Left ventricle myocardium inferior (tissue), 1 donor: ENCODE measurements at regions not wholly inside any gene's neighbourhood (a gene's known extent, or its start where the extent isn't known, plus 50 kb on each side); places are given as distances from the start of the nearest gene placed in this dataset.
A peak's percentile ranks its signal among the peaks of the same experiment; 100 is the strongest.

Source experiments
- DNase-seq: peaks from one replicate; pipeline ENCODE4 v3.0.0-alpha.2; 2020
- H3K27ac ChIP-seq: fragments of 200-600 bp; replicated peaks from 2 replicates; pipeline ENCODE4 v1.8.0; 2021
- H3K27me3 ChIP-seq: fragments of 200-600 bp; 2 replicates; pipeline ENCODE4 v1.8.0; 2021; ENCODE audit warnings: low read depth
- H3K36me3 ChIP-seq: fragments of 200-600 bp; 2 replicates; pipeline ENCODE4 v1.8.0; 2021
- H3K4me1 ChIP-seq: fragments of 200-600 bp; 2 replicates; pipeline ENCODE4 v1.8.0; 2021
- H3K4me3 ChIP-seq: fragments of 200-600 bp; 2 replicates; pipeline ENCODE4 v1.8.0; 2021; ENCODE audit warnings: mild to moderate bottlenecking, moderate library complexity
- H3K9me3 ChIP-seq: fragments of 200-600 bp; replicated peaks from 2 replicates; pipeline ENCODE4 v1.8.0; 2021
- CTCF ChIP-seq: fragments of 200-600 bp; IDR thresholded peaks from 2 replicates; pipeline ENCODE4 v1.8.0; 2021; ENCODE audit warnings: antibody characterized with exemption, mild to moderate bottlenecking, borderline replicate concordance
- intact Hi-C: fragments of 100-400 bp; cut with micrococcal nuclease; formaldehyde crosslinking; loops from one replicate; pipeline ENCODE4 v1.11.0; 2022
- donor health status: DM: no; HTN: yes; CAD: no; lungs with severe emphysema.

GRCh38 chr6:54026652-54027400 lies 84.4 kb upstream of the MLIP start:
- H3K27me3 ChIP-seq = no peaks in the 10 kb centered on the region
- no peak for DNase-seq
- H3K9me3 ChIP-seq = no peaks in the 10 kb centered on the region
- peak overlapping the region; percentile 1 for H3K27ac ChIP-seq
- no peak for TF ChIP-seq CTCF
- peak overlapping the region; percentile 64 for H3K4me3 ChIP-seq
- H3K36me3 ChIP-seq = no peaks in the 10 kb centered on the region
- intact Hi-C loops = no loop called here
- peaks cover 62% of the 10 kb centered on the region for H3K4me1 ChIP-seq

- H3K4me3 ChIP-seq = peak overlapping the region; percentile 38
- H3K4me1 ChIP-seq = peaks cover 75% of the 10 kb centered on the region
- no peak for TF ChIP-seq CTCF
- no peaks in the 10 kb centered on the region for H3K27me3 ChIP-seq
- no peaks in the 10 kb centered on the region for H3K9me3 ChIP-seq
- no peak for DNase-seq
- H3K36me3 ChIP-seq = no peaks in the 10 kb centered on the region
- intact Hi-C loops = no loop called here
- H3K27ac ChIP-seq = peak overlapping the region; percentile 83
Measured at GRCh38 chr6:54028170-54028569, 83.1 kb upstream of the MLIP start.

- Histone ChIP-seq H3K27ac (peak overlapping the region; percentile 83), H3K27me3 (no peaks in the 10 kb centered on the region), H3K36me3 (no peaks in the 10 kb centered on the region), H3K9me3 (no peaks in the 10 kb centered on the region), H3K4me1 (peaks cover 81% of the 10 kb centered on the region), H3K4me3 (no peak overlapping the region)
- DNase-seq = no peak
- intact Hi-C loops = no loop called here
- TF ChIP-seq CTCF = no peak
Measured at GRCh38 chr6:54029187-54029586, 82.1 kb upstream of the MLIP start.

GRCh38 chr6:54031169-54031568 lies 80.1 kb upstream of the MLIP start:
- no peak for DNase-seq
- H3K27me3 ChIP-seq = no peaks in the 10 kb centered on the region
- H3K4me1 ChIP-seq = peaks cover 82% of the 10 kb centered on the region
- H3K36me3 ChIP-seq = no peaks in the 10 kb centered on the region
- TF ChIP-seq CTCF = no peak
- H3K4me3 ChIP-seq = no peak overlapping the region
- no peaks in the 10 kb centered on the region for H3K9me3 ChIP-seq
- peak overlapping the region; percentile 83 for H3K27ac ChIP-seq
- intact Hi-C loops = no loop called here

GRCh38 chr6:54037277-54037779 lies 73.9 kb upstream of the MLIP start:
- intact Hi-C loops = no loop called here
- Histone ChIP-seq H3K27ac (peak overlapping the region; percentile 11), H3K36me3 (peaks cover 4% of the 10 kb centered on the region), H3K27me3 (no peaks in the 10 kb centered on the region), H3K9me3 (no peaks in the 10 kb centered on the region), H3K4me1 (peaks cover 89% of the 10 kb centered on the region), H3K4me3 (peak overlapping the region; percentile 20)
- no peak for TF ChIP-seq CTCF
- no peak for DNase-seq
